ENCODE measurements at regions not wholly inside any gene's neighbourhood (a gene's known extent, or its start where the extent isn't known, plus 50 kb on each side); places are given as distances from the start of the nearest gene placed in this dataset.

DNA sequence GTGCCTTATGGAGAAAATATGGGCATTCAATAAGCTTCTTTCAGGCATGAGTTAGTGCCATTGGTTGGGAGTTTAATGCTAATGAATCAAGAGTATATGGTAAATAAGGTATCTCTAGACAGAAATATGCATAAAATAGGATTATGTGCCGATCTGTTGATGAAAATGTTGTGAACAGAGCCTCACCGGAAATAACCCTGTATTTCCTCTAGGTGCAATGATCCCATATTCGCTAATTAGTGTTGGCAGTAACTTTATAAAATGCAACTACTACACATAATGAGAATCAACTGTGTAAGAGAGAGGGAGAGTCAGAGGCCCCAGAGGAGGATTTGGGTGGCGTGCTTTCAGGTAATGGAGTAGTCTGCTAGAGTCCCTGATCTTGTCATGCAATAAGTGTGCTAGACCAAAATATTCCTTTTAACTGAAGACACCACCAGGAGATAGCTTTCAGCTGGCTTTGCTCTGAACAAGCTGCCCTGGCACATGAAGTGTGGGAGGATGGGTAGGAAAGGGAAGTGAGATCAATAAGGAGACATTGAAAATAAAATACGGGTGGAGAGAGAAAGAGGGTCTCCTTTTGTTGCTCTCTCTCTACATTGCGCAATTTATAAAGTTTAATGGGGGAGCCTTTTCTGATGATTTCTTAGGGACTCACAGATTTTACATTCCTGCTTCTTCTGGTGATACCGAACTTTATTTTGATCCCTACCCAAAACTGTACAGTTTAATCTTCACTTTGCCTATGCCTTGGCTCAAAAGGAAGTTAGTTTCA lies 68.6 kb upstream of the PLXNC1 start:
- H3K4me3 ChIP-seq (ENCODE audit: low read depth, low read length): no peak overlapping the region
- no peak for DNase-seq (ENCODE audit: low read depth)
- TF ChIP-seq, protein P1, sequence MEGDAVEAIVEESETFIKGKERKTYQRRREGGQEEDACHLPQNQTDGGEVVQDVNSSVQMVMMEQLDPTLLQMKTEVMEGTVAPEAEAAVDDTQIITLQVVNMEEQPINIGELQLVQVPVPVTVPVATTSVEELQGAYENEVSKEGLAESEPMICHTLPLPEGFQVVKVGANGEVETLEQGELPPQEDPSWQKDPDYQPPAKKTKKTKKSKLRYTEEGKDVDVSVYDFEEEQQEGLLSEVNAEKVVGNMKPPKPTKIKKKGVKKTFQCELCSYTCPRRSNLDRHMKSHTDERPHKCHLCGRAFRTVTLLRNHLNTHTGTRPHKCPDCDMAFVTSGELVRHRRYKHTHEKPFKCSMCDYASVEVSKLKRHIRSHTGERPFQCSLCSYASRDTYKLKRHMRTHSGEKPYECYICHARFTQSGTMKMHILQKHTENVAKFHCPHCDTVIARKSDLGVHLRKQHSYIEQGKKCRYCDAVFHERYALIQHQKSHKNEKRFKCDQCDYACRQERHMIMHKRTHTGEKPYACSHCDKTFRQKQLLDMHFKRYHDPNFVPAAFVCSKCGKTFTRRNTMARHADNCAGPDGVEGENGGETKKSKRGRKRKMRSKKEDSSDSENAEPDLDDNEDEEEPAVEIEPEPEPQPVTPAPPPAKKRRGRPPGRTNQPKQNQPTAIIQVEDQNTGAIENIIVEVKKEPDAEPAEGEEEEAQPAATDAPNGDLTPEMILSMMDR (IDR thresholded peaks at IDR 0.05; ENCODE audit: insufficient read depth, low read depth, low read length, missing control alignments): no peak

DNA sequence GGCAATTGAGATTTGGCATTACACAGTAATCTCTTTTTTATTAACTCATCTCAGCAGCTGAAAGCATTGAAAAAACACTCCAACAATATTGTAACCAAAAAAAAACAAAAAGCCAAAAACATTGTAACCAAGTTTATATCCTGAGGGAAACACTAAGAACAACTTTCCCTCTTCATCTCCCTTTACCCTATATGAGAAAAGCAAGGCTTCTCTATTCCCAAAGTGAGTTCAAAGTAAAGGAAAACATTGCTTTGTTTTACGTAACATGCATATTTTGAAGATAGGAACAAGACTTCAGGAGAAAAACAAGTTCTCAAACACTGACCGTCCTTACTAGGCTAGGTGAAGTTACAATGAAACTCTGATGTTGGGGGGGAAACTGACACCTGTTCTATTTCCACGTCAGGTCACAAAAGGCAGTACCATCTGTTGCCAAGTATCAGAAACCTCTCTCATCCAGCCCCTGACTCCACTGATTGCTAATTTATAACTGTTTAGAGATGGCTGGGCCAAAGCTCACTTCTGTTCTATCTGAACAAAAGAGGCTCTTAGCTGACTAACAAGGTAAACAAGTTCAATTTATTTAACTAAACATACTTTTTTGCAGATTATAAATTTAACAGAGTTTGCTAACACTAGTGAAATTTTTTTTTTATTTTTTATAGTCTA lies 67.9 kb upstream of the PLXNC1 start:
- H3K4me3 ChIP-seq (ENCODE audit: low read depth, low read length): no peak overlapping the region
- TF ChIP-seq, protein P1 (IDR thresholded peaks at IDR 0.05; ENCODE audit: insufficient read depth, low read depth, low read length, missing control alignments): no peak
- no peak for DNase-seq (ENCODE audit: low read depth)

DNA sequence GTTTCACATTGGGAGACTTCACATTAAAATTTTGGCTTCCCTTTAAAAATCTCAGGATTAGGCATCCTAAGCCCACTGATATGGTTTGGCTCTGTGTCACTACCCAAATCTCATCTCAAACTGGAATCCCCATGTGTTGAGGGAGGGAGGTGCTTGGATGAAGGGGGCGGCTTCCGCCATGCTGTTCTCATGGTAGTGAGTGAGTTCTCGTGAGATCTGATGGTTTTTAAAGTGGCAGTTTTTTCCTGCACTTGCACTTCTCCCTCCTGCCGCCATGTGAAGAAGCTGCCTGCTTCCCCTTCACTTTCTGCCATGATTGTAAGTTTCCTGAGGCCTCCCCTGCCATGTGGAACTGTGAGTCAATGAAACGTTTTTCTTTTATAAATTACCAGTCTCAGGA lies 65.7 kb upstream of the PLXNC1 start:
- no peak for DNase-seq (ENCODE audit: low read depth)
- TF ChIP-seq, protein P1 (IDR thresholded peaks at IDR 0.05; ENCODE audit: insufficient read depth, low read depth, low read length, missing control alignments): no peak
- no peak overlapping the region for H3K4me3 ChIP-seq (ENCODE audit: low read depth, low read length)

DNA sequence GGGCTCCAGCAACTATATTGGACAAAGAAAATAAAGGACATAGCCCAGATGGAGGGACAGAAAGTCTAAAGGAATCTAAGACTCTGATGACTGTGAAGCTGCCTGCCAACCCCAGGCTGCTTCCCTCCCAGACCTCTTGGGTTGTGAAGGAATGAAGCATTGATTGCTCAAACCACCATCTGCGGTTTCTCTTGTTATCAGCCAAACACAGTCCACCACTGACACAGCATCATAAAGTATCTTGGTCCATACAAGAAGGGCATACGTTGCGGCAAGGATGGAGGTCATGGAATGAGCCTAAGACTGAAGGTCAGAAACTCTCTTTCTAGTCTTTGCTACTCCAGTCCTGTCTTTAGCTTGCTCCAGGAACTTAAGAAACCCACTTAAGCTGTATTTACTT lies 58.5 kb upstream of the PLXNC1 start:
- TF ChIP-seq, protein P1 (IDR thresholded peaks at IDR 0.05; ENCODE audit: insufficient read depth, low read depth, low read length, missing control alignments): no peak
- no peak overlapping the region for H3K4me3 ChIP-seq (ENCODE audit: low read depth, low read length)
- no peak for DNase-seq (ENCODE audit: low read depth)

DNA sequence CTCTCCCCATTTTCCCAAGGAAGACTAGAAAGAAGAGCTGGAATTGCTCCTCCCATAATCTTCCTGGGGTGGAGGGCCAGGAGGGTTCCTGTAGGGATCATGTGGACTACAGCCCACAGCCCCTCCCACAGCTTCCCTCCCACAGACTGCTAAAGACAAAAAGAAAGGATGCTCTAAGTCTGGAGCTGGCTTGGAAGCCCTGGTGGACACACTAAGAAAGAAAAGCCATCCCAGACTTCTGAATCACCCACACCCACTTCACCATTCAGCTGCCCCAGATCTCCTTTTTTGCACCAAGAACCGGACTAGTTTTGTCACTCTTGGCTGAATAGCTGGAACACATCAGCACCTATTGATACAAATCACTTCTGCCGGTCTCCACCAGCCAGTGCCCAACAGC lies 56.8 kb upstream of the PLXNC1 start:
- DNase-seq (ENCODE audit: low read depth): no peak
- no peak overlapping the region for H3K4me3 ChIP-seq (ENCODE audit: low read depth, low read length)
- TF ChIP-seq, protein P1 (IDR thresholded peaks at IDR 0.05; ENCODE audit: insufficient read depth, low read depth, low read length, missing control alignments): no peak

DNA sequence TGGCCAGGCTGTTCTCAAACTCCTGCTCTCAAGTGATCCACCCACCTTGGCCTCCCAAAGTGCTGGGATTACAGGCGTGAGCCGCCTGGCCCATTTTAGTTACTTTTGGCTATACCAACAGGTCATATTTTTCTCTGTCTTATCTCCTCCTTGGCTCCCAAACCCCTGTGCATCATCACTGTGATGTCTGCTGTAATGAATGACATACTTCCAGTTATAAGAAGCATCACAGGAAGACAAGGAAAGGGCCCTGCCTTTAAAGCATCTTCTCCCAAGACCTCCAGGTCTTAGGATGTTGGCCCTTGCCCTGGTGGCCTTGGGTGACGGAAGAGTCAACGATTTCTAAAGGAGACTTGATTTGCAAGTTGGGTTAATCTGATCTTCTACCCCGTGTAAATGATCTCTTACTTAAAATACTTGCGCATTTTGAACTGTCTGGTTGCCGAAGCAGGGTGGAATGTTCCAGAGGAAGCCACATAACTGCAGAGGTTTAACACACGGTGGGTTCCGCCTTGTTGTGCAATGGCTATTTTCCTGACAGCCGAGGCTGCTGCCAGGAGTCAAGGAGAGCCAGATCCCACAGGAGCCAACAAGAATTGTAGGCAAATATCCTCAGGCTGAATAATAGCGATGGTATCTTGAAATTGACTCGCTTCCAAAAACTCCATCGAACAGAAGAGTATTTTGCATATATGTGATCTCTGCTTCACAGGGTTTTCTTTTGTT lies 55.7 kb upstream of the PLXNC1 start:
- no peak overlapping the region for H3K4me3 ChIP-seq (ENCODE audit: low read depth, low read length)
- TF ChIP-seq, protein P1 (IDR thresholded peaks at IDR 0.05; ENCODE audit: insufficient read depth, low read depth, low read length, missing control alignments): no peak
- no peak for DNase-seq (ENCODE audit: low read depth)

Data from GM12865 (cell line).